HK-2 (cell line): ENCODE measurements at regions not wholly inside any gene's neighbourhood (a gene's known extent, or its start where the extent isn't known, plus 50 kb on each side); places are given as distances from the start of the nearest gene placed in this dataset.

Experiments
- DNase-seq: peaks from one replicate; pipeline ENCODE4 v3.0.0-alpha.2; 2018; ENCODE audit not compliant: unreplicated experiment

DNA sequence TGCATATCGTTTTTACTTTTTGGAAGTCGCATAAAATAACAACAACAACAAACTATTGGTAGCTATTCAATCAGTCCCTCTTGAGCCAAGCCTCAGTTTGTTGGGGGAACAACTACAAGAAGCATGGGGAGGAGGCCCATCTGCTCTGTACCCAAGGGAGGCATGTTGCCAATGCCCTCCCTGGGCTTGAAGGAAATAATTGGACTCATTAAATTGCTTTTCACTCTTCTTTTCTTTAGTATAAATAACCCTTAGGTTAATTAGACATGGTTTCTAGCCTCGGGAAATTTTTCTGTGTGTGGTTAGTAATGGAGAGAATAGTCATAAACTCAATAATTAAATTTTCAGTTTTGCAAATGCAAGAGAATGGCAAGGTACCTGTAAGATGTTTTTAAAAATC lies 500.7 kb downstream of the TLE4 start:
- no peak for DNase-seq

DNA sequence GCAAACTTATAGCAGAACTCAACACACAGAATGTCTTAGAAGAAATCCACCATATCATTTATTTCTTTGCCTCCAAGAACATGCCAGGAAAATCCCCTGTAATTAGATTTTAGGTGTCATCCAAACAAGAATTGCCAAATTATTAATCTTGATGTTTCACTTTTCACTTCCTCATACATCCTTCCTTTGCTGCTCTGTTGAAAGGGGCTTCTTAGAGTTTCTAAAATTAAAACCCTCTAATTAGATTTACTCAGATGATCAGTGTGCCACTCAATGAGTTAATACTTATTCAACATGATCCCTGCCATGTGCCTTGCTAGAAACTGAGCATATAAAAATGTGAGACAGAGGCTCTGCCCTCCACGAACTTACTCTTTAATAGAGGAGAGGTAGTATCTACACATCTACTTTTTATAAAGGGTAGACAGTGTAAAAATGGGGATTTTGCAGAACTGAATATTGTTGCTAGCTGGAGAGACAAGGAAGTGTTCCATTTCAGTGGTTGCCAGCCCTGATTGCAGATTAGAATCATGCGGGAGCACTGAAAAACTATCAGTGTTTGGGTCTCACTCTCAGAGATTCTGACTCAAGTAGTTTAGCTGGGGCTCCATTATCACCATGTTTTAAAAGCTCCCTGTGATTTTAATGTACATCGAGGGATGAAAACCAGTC lies 498.4 kb downstream of the TLE4 start:
- no peak for DNase-seq

DNA sequence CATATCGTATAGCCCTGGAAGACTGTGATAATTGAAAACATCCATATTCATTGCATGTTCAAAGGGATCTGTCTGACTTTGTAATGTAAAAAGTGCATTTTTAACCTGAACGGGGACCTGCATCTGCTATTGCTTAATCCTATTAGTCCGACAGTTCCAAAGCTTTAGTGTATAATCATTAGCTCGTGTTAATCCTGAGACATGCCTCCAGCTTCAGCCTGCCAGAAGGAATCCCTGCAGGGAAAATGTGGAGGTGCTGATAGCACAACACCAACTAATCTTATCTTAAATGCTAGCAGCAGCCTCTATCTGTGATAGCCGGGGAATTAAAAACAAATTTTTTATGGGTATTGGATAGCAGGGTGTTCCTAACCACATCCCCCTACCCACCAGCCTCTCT lies 495.2 kb downstream of the TLE4 start:
- no peak for DNase-seq

DNA sequence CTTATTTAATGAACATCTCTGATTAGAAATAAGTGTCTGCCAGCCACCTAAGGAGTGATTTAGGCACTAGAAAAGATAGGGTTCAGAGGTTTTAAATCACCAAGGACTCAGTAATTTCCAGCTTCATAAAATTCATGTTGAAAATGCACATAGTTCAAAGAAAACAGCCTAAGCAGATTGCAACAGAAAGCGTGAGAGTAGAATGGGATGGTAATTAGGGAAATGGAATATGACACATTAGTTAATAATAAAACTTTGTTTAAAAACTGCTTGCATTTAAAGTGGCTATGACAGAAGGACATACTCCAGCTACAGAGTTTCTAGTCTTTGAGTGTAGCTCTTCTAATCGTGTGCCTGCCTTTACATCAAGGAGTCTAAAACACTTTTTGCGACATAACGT lies 490.8 kb downstream of the TLE4 start:
- DNase-seq, result no peak

DNA sequence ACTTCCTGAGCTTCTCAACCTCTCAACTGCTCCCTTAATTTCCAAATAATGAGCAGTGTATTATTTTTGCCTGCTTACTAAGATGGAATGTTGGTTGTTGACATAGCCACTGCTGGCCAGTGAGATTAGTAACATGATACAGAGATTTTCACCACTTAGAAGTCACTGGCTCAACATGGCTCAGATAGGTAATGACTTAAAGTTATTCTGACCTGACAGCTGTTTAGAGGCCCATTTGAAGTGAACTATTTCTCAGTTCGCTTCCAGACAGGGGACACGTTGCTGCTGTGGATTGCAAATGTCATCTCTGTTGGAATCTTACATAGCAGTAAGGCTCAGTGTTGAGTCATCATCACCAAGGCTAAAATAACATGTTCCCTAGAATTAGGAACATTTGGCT lies 490.2 kb downstream of the TLE4 start:
- no peak for DNase-seq

DNA sequence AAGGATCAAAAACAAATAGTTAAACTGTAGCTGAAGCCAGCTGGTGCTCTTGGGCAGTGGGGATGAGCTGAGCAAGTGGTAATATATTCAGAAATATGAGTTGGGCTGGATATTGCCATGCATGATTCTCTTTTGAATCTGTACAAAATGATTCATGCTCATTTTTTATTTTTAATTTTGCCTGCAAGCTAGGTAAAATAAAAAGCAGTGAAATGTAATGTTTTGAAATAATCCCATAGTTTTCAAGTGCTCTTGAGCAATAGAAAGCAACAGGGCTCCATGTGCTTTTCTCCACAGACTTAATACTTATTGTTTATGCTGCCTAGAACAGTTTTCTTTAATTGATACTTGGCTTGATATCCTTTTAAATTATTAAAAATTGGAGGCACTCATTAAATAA lies 489.3 kb downstream of the TLE4 start:
- DNase-seq, result no peak

DNA sequence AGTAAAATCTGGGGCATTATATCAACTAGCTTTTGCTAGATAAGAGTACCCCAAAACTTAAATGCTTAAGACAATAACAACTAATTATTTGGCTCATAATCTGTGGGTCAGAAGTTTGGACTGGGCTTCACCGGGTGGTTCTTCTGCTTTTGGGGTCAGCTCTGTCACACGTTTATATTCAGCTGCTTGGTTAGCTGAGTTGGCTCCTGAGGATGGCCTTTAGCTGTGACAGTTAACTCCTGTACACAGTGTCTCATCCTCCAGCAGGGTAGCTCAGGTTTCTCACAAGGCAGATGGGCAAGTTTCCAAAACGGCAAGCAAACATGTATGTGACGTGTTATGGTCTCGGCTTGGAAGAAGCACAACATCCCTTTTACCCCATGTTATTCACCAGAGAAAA lies 488.2 kb downstream of the TLE4 start:
- DNase-seq, result no peak

DNA sequence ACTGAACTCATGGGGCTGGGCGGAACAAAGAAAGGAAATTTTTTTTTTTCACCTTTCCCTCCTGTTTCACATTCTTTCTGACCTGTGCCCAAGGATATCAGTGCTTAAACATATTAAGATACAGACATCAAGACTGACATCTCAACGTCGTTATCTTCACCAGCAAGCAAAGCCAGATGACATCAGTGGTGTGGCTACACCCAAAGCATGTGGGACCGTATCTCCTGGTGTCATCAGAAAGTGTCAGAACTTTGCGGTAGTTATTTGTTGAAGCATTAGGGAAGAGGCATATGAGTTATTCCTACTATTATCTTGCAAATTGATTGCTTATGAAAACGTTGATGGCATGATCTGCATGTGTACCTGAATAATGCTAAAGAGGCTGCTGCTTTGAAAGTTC lies 487.4 kb downstream of the TLE4 start:
- no peak for DNase-seq

DNA sequence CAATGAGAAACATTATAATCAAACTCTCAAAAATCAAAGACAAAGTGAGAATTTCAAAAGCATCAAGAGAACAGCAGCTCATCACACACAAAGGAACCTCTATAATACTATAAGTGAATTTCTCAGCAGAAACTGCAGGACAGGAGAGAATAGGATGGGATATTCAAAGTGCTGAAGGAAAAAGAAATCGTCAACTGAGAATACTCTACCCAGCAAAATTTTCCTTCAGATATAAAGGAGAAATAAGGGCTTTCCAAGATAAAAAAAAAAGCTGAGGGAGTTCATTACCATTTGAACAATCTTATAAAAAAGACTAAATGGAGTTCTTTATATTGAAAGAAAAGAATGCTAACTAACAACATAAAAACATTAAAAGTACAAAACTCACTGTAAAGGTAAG lies 481.1 kb downstream of the TLE4 start:
- DNase-seq, result no peak

DNA sequence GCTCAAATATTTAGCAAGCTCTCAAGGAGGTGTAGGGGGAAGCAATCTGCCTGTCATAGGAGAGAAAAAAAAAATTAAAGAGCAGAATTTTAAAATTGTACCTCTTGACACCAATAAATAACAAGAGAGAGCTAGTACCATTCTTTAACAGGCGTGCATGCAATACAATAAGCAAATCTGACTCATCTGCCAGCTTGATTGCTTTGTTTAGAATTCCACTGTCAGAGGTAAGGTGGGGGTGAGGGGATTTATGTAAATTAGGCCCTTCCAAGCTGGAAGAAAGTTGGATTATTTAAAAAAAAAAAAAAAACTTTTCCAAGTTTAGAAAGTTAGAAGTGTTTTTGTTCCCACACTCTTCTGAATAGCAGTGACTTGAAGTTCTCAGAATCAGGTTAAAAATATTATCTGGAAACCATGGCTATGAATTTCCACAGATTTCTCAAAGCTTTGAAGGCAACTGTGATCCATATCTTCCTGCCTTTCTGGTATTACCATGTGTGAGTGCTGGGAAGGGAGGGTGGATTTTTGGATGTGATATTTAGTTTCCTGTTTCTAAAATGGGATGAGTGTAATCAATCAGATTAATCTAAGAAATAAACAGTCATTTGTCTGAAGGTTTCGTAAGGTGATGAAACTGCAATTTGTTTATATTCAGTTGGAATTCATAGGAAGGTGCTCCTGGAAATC lies 477.5 kb downstream of the TLE4 start:
- no peak for DNase-seq

DNA sequence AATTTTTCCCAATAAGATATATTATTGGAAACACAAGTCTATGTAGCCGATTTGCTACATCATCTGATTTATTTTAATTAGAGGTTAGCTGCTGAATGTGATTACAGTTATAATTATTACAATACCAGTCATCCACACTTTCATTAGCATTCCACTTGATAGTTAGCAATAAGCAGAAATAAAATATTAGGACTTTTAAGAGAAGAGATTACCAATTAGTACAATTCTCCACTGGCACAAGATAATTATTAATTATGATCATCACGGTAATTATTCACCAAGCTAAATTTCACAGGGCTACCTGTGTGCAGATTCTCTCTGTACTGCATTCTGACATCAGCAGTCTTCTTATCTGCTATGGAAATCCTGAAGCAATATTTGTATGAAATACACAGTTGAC lies 474.7 kb downstream of the TLE4 start:
- no peak for DNase-seq

DNA sequence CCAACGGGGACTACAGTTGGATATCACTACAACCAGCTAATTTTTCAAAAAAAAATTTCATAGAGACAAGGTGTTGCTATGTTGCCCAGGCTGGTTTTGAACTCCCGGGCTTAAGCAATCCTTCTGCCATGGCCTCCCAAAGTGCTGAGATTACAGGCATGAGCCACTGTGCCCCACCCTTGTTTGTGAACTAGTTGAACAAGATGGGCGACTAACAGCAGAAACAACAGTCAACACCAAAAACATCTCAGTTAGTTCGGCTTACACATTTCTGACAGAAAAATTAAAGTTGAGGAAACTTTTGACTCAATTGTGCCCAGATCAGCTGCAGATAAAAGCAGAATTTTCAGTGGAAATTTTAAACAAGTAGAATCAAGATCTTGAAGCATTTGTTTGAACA lies 470.1 kb downstream of the TLE4 start:
- no peak for DNase-seq

DNA sequence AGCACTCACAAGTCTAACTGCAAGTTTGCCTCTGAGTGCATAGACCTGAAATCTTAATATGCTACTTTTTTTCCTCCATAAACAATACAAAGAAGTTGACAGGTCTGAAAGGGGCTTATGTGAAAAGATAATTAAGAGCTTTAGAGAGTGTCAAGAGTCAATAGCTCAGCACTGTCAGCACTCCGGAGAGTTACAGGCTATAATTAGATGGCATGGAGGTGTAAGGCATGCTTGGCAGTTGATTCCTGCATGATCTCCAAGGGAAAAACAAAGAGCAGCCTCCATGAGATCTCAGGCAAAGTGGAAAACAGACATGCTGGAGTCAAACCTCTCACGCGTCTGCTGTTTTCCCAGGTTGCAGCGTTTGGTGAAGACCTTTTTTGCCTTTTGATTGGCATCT lies 468.7 kb downstream of the TLE4 start:
- no peak for DNase-seq

DNA sequence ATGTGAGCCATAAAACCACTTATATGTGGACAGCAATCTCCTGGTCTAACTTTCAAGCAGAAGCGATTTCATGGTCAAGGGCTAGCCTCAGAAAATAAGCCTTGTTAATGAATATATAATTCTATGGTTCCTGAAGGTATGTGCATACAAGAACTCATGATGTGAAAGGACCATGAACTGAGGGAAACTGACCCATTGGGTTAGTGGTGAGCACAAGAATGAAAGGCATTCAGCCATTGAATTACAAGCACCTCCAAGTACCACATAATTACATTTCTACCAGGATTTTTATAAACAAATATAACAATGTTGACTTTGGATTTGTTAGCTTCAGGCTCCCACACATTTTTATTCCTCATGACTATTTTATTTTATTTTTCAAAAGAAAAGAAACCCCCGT lies 459.0 kb downstream of the TLE4 start:
- DNase-seq, result no peak

DNA sequence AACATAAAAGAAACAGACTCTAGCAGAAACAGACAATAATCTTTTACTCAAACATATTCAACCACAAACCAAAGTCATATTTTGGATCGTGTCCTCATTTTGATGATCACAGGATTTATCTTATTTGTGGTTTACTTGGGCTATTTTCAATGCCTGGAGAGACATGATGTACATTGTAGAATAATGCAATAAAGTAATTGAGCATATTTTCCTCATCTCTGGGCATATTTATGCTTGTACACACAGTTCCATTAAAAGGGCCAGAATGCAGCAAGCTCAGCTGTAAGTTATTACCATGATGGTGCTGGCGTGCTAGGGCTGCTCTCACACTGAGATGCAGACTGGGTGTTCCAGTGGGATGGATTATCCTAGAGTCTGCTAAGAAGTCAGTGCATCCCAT lies 456.7 kb downstream of the TLE4 start:
- DNase-seq, result no peak

DNA sequence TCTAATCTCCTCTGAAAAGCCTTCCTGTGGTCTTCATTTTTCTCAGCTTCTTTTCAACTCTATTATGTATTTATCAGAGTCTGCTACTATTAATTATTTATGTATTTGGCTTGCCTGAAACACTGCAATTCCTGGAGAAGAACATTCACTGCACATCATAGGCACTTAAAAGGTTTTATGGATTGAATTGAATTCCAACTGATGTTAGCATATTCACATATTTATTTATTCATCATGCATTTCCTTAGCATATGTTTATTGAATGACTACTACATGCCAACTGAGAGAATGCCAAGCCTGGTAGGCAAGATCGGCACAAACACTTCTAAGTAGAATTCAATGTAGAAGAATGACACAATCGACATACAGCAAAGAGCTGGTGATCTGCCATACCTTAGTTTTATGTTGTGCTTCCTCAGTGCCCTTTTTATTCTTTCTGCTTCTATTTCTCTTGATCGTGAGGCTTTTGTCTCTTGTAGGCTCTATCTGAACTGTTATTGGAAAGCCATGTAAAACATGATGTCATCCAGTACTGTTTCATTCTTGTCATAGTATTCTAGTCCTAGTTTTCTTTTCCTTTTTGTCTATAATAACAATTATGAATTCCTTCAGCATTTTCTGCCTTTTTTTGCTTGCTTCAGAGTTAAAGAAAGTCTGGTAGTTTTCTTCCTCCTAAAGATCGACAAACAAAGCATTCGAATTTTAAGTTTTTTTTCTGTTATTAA lies 454.2 kb downstream of the TLE4 start:
- no peak for DNase-seq

DNA sequence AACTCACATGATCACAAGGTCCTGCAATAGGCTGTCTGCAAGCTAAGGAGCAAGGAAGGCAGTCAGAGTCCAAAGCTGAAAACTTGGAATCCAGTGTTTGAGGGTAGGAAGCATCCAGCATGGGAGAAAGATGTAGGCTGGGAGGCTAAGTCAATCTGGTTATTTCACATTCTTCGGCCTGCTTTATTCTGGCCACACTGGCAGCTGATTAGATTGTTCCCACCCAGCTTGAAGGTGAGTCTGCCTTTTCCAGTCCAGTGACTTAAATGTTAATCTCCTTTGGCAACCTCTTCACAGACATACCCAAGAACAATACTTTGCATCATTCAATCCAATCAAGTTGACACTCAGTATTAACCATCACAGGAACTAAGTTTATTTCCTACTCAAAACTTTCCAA lies 453.4 kb downstream of the TLE4 start:
- no peak for DNase-seq

DNA sequence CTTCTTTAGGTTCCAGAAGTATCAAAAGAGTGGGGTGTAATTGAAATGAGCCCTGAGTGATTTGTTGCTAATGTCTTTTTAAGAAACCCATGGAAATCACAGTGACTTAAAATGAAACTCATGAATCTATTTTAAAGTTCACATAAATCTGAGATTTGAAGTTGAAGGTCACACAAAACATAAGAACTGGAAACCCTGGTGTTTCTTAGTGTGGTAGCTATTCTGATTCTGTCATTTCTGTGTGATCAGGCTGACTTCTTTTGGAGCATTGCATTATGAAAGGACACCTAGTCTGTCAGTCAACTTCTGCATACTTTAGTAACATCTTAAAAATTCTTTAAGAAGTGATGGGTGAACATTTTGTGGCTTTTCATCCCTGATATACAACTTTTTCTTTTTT lies 448.8 kb downstream of the TLE4 start:
- DNase-seq, result no peak

DNA sequence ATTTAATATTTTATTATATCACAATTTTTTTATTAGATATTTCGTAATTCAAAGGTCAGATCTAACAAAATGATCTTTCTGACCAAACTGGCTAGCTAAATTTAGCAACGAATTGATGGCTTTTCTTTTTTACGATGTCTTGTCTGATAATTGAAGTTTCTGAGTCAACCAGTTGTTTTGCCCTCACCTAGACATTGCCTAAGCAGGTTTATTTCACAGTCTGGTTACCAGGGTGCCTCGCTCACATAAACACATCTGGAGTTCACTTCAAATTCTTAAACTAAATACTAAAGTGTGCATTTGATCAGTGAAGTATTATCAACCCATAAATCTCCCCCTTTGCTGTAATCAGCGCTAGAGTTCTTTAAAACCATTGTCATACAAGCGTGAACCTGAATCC lies 448.3 kb downstream of the TLE4 start:
- DNase-seq, result no peak

DNA sequence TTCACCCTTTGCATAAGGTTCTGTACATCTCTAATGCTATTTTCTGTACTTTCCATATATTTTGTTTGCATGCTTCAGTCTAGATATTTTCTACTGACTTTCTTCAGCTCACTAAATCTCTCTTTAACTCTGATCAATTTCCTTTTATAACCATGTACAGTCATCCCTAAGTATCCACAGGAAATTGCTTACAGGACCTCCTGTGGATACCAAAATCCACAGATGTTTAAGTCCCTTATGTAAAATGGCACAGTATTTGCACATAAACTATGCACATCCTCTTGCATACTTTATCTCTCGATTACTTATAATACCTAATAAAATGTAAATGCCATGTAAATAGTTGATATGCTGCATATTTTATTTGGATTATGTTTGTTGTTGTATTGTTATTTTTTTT lies 442.1 kb downstream of the TLE4 start:
- DNase-seq, result no peak

DNA sequence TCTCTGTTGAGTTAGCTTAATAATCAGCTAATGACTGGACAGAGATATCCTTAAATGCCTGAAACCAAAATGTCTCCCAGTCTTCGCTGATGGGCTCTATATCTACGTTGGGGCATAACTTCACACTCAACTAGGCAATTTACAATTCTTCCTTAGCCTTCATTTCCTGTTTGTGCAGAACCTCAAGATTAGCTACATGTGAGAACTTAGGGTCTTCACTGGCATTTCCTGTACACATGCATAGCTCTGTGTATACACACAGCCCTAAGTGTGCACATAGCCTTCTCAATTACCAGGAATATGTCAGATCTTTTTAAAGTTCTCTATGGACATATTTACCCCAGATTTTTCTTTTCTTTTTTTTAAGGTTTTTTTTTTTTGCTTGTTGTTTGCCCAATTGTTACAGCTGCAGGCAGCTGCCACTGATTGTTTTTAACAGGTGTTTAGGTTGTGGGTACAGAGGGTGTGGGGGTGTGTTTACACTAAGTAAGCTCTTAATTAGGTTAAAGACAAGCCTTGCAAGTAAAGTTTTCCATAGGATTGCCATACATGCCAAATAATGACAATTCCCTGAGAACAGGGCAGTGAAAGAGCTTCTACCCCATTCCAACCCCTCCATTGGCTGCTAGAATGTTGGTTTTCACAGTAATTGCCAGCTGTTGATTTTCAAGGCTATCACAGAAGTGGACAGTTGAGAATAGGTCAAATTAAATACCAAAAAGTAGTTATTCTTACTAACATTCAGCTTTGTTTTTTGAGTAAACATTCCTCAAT lies 441.0 kb downstream of the TLE4 start:
- DNase-seq, result no peak

DNA sequence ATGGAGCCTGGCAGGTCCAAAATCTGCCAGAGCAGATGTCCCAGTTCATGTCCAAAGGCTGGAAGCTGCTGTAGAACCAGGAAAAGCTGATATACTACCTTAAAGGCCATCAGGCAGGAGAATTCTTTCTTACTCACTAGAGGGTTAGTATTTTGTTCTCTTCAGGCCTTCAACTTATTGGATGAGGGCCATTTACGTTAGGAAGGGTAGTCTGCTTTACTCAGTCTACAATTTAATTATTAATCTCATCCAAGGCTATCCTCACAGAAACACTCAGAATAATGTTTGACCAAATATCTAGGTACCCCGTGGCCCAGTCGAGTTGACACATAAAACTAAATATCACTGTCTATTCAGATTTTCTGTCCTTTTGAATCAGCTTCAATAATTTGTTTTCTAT lies 437.4 kb downstream of the TLE4 start:
- no peak for DNase-seq

DNA sequence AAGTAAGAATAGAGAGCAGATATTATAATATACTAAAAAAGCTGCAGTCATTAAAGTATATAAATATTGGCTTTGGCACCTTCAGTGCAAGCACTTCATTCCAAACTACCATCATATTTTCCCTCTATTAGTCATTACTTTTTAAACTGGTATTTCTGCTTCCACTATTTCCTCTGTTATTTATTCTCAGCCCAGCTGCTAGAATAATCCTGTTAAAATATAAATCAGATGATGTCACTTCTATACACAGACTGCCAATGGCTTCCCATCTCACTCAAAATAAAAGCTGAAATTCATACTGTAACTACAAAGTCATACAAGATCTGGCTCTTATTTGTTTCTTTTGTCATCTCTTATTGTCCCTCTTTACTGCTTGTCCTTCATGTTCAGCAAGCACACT lies 432.9 kb downstream of the TLE4 start:
- DNase-seq, result no peak
